ENCODE measurements at regions not wholly inside any gene's neighbourhood (a gene's known extent, or its start where the extent isn't known, plus 50 kb on each side); places are given as distances from the start of the nearest gene placed in this dataset.

DNA sequence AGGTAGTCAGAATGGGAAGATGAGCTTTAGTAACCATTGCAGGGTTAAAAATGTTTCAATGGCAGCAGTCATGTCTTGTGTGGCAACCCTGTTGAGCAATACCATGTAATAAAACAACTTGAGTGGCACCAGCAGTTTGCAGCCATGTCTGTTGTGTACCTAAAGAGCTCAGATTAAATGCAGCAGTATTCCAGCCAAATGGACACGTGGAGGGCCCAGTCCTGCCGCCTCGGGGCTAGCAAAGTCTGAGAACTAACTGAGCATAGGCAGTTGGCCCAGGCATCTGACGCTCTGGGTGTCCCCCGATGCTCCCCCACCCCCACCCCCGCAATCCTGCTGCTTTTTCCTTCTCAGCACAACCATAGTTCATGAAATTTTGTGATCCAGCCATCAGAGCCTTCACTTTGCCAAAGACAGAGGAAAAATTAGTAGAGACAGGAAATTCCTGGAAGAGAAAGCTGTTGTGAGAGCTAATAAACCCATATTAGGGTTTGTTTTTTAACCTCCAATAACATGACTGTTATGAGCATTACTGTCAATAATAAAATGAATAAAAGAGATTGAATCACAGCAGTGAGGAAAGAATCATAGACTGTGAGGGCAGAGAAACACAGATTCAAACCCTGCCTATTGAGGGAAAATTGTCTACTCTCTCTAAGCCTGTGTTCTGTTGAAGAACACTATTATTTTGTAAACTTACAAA is 220.6 kb upstream of the RHOBTB1 start:
- Histone ChIP-seq H3K27me3 (ENCODE audit: control insufficient read depth in 2 of 2, insufficient read depth in 2 of 2, low read length in 2 of 2) (no peaks in the 10 kb centered on the region), H3K36me3 (ENCODE audit: control insufficient read depth in 2 of 2, insufficient read depth in 2 of 2, low read length in 2 of 2) (no peaks in the 10 kb centered on the region), H3K9ac (ENCODE audit: low read depth in 1 of 2, low read length in 2 of 2) (no peak overlapping the region), H3K4me3 (ENCODE audit: low read length in 2 of 2) (no peak overlapping the region), H3K9me3 (ENCODE audit: control insufficient read depth in 2 of 2, low read length in 2 of 2) (no peaks in the 10 kb centered on the region), H3K27ac (ENCODE audit: low read depth in 2 of 2, low read length in 2 of 2) (no peak overlapping the region), H3K4me1 (ENCODE audit: control insufficient read depth in 2 of 2, insufficient read depth in 2 of 2, low read length in 2 of 2) (no peaks in the 10 kb centered on the region)

DNA sequence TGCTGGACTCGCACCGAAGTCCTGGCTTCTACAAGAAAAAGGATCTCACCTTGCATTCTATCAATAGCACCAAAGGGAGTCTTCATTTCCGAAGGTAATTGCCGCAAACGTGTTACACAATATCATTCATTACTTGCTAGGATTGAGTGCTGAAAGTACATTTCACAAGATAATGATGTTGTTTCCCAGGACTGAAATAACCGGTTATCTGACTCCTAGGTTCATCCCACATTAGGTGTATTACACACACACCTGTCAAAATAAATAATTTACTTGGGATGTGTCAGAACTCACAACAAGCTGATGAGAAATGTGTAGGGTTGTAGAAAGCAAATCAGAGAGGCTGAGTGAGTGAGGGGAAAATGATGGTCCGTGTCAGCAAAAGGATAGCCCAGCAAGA is 219.4 kb upstream of the RHOBTB1 start:
- no peak overlapping the region for H3K4me3 ChIP-seq (ENCODE audit: low read length in 2 of 2)
- no peaks in the 10 kb centered on the region for H3K36me3 ChIP-seq (ENCODE audit: control insufficient read depth in 2 of 2, insufficient read depth in 2 of 2, low read length in 2 of 2)
- no peaks in the 10 kb centered on the region for H3K27me3 ChIP-seq (ENCODE audit: control insufficient read depth in 2 of 2, insufficient read depth in 2 of 2, low read length in 2 of 2)
- no peaks in the 10 kb centered on the region for H3K9me3 ChIP-seq (ENCODE audit: control insufficient read depth in 2 of 2, low read length in 2 of 2)
- no peak overlapping the region for H3K9ac ChIP-seq (ENCODE audit: low read depth in 1 of 2, low read length in 2 of 2)
- no peak overlapping the region for H3K27ac ChIP-seq (ENCODE audit: low read depth in 2 of 2, low read length in 2 of 2)
- H3K4me1 ChIP-seq (ENCODE audit: control insufficient read depth in 2 of 2, insufficient read depth in 2 of 2, low read length in 2 of 2): no peaks in the 10 kb centered on the region

DNA sequence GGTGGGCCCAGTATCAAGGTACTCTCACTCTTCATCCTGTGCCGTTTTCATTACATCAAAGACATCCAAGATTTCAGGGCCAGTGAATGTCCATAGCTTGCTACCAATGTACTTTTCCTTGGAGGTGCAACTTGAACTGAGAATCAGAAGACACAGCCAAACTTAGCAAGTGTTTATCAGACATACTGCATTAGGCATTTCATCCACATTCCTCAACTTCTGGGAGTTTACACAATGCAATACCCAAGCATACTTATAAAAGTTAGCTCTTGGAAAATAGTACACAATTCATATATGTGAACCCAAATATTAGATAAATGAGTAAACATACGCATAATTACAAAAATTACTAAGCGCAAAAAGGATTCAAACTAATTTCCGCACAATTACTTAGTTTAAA is 216.3 kb upstream of the RHOBTB1 start:
- Histone ChIP-seq H3K27ac (ENCODE audit: low read depth in 2 of 2, low read length in 2 of 2) (no peak overlapping the region), H3K4me1 (ENCODE audit: control insufficient read depth in 2 of 2, insufficient read depth in 2 of 2, low read length in 2 of 2) (no peaks in the 10 kb centered on the region), H3K9me3 (ENCODE audit: control insufficient read depth in 2 of 2, low read length in 2 of 2) (no peaks in the 10 kb centered on the region), H3K27me3 (ENCODE audit: control insufficient read depth in 2 of 2, insufficient read depth in 2 of 2, low read length in 2 of 2) (no peaks in the 10 kb centered on the region), H3K36me3 (ENCODE audit: control insufficient read depth in 2 of 2, insufficient read depth in 2 of 2, low read length in 2 of 2) (no peaks in the 10 kb centered on the region), H3K4me3 (ENCODE audit: low read length in 2 of 2) (no peak overlapping the region), H3K9ac (ENCODE audit: low read depth in 1 of 2, low read length in 2 of 2) (no peak overlapping the region)

DNA sequence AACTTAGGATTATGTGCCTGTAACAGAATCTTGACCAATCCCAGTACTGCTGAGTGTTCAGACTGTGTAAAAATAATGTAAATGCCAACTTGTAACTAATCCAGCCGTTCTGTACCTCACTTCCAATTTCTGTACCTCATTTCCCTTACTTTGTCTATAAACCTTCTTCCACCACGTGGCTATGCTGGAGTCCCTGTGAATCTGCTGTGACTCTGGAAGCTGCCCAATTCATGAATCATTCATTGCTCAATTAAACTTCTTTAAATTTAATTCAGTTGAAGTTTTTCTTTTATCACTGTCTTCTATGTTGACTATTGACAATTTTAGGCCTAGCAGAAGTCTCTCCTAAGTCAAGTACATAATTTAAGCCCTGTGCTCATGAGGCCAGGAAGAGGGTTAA is 215.3 kb upstream of the RHOBTB1 start:
- no peaks in the 10 kb centered on the region for H3K36me3 ChIP-seq (ENCODE audit: control insufficient read depth in 2 of 2, insufficient read depth in 2 of 2, low read length in 2 of 2)
- H3K27ac ChIP-seq (ENCODE audit: low read depth in 2 of 2, low read length in 2 of 2): no peak overlapping the region
- no peak overlapping the region for H3K9ac ChIP-seq (ENCODE audit: low read depth in 1 of 2, low read length in 2 of 2)
- no peaks in the 10 kb centered on the region for H3K4me1 ChIP-seq (ENCODE audit: control insufficient read depth in 2 of 2, insufficient read depth in 2 of 2, low read length in 2 of 2)
- no peaks in the 10 kb centered on the region for H3K27me3 ChIP-seq (ENCODE audit: control insufficient read depth in 2 of 2, insufficient read depth in 2 of 2, low read length in 2 of 2)
- no peak overlapping the region for H3K4me3 ChIP-seq (ENCODE audit: low read length in 2 of 2)
- H3K9me3 ChIP-seq (ENCODE audit: control insufficient read depth in 2 of 2, low read length in 2 of 2): no peaks in the 10 kb centered on the region

DNA sequence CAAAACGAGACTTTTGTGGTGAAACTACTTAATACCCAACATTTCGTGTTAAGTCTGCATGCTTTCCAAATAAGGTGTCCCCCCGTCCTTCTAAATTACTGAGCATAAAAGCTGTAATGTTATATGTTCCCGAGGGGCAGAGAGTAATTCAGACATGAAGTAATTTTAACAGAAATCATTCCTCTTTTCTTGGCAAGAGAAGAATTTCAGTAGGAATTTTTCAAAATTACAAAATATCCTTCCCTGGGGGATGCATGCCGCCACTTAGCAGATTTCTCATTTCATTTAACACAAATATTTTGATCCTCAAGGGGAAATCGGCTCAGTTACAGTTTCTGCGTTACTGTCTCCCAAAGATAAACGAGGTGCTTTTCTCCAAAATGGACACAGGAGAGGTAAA is 213.2 kb upstream of the RHOBTB1 start:
- Histone ChIP-seq H3K4me1 (ENCODE audit: control insufficient read depth in 2 of 2, insufficient read depth in 2 of 2, low read length in 2 of 2) (no peaks in the 10 kb centered on the region), H3K27ac (ENCODE audit: low read depth in 2 of 2, low read length in 2 of 2) (no peak overlapping the region), H3K9me3 (ENCODE audit: control insufficient read depth in 2 of 2, low read length in 2 of 2) (no peaks in the 10 kb centered on the region), H3K27me3 (ENCODE audit: control insufficient read depth in 2 of 2, insufficient read depth in 2 of 2, low read length in 2 of 2) (no peaks in the 10 kb centered on the region), H3K9ac (ENCODE audit: low read depth in 1 of 2, low read length in 2 of 2) (no peak overlapping the region), H3K4me3 (ENCODE audit: low read length in 2 of 2) (no peak overlapping the region), H3K36me3 (ENCODE audit: control insufficient read depth in 2 of 2, insufficient read depth in 2 of 2, low read length in 2 of 2) (no peaks in the 10 kb centered on the region)

DNA sequence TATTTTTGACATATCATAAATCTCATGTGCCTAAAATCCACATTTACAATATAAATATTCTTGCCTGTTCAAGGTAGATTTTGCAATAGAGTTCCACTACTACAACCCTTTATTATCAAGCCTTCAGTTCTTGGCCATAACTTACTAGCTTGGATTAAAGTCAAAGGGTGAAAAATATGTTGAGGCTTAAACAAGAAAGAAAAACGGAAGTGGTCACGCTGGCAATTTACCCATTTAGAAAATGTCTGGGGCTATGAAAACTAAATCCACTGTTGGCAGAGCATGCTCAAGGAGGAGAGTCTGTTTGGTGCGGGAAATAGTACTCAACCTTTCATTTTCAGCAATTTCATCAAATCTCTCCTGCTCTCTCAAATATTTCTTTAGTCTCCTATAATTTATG is 209.8 kb upstream of the RHOBTB1 start:
- Histone ChIP-seq H3K4me1 (ENCODE audit: control insufficient read depth in 2 of 2, insufficient read depth in 2 of 2, low read length in 2 of 2) (no peaks in the 10 kb centered on the region), H3K36me3 (ENCODE audit: control insufficient read depth in 2 of 2, insufficient read depth in 2 of 2, low read length in 2 of 2) (no peaks in the 10 kb centered on the region), H3K27me3 (ENCODE audit: control insufficient read depth in 2 of 2, insufficient read depth in 2 of 2, low read length in 2 of 2) (no peaks in the 10 kb centered on the region), H3K4me3 (ENCODE audit: low read length in 2 of 2) (no peak overlapping the region), H3K9ac (ENCODE audit: low read depth in 1 of 2, low read length in 2 of 2) (no peak overlapping the region), H3K9me3 (ENCODE audit: control insufficient read depth in 2 of 2, low read length in 2 of 2) (no peaks in the 10 kb centered on the region), H3K27ac (ENCODE audit: low read depth in 2 of 2, low read length in 2 of 2) (no peak overlapping the region)

DNA sequence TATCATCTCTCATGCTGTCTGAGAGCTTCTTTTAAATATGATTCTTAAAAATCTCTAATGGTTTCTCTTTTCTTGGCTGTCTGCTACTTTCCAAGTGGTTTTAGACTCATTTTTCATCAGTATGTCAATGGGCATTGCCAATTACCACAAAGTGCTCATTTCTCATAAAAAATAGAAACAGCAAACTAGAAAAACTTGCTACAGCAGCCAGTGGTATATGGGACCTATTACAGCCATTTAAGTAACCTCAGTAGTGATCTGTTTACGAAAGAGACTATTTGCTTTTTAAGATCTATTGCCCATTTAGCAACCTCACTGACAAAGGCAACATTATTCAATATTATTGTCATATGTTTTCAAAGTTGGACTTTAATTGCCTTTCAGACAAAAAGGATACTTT is 207.1 kb upstream of the RHOBTB1 start:
- no peak overlapping the region for H3K27ac ChIP-seq (ENCODE audit: low read depth in 2 of 2, low read length in 2 of 2)
- no peaks in the 10 kb centered on the region for H3K4me1 ChIP-seq (ENCODE audit: control insufficient read depth in 2 of 2, insufficient read depth in 2 of 2, low read length in 2 of 2)
- H3K9me3 ChIP-seq (ENCODE audit: control insufficient read depth in 2 of 2, low read length in 2 of 2): no peaks in the 10 kb centered on the region
- H3K36me3 ChIP-seq (ENCODE audit: control insufficient read depth in 2 of 2, insufficient read depth in 2 of 2, low read length in 2 of 2): no peaks in the 10 kb centered on the region
- no peaks in the 10 kb centered on the region for H3K27me3 ChIP-seq (ENCODE audit: control insufficient read depth in 2 of 2, insufficient read depth in 2 of 2, low read length in 2 of 2)
- no peak overlapping the region for H3K9ac ChIP-seq (ENCODE audit: low read depth in 1 of 2, low read length in 2 of 2)
- H3K4me3 ChIP-seq (ENCODE audit: low read length in 2 of 2): no peak overlapping the region

DNA sequence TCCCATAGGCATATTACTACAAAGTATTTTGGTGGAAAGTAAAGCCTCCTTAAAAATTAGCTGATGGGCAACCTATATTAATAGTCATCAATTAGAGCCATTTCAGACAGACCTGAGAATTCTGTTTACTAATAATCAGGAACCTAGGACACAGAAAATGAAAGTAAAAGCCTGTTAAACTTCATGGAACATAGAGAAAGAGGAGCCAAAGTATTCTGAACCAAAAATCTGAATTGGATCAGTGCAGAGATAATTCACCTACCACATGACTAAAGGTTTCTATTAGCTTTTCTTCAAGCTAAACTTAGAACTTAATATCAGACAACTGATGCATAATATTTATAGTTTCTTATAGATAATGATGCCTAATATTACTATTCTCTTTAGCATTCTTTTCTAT is 204.5 kb upstream of the RHOBTB1 start:
- Histone ChIP-seq H3K9me3 (ENCODE audit: control insufficient read depth in 2 of 2, low read length in 2 of 2) (no peaks in the 10 kb centered on the region), H3K4me3 (ENCODE audit: low read length in 2 of 2) (no peak overlapping the region), H3K27ac (ENCODE audit: low read depth in 2 of 2, low read length in 2 of 2) (no peak overlapping the region), H3K9ac (ENCODE audit: low read depth in 1 of 2, low read length in 2 of 2) (no peak overlapping the region), H3K4me1 (ENCODE audit: control insufficient read depth in 2 of 2, insufficient read depth in 2 of 2, low read length in 2 of 2) (no peaks in the 10 kb centered on the region), H3K36me3 (ENCODE audit: control insufficient read depth in 2 of 2, insufficient read depth in 2 of 2, low read length in 2 of 2) (no peaks in the 10 kb centered on the region), H3K27me3 (ENCODE audit: control insufficient read depth in 2 of 2, insufficient read depth in 2 of 2, low read length in 2 of 2) (no peaks in the 10 kb centered on the region)

DNA sequence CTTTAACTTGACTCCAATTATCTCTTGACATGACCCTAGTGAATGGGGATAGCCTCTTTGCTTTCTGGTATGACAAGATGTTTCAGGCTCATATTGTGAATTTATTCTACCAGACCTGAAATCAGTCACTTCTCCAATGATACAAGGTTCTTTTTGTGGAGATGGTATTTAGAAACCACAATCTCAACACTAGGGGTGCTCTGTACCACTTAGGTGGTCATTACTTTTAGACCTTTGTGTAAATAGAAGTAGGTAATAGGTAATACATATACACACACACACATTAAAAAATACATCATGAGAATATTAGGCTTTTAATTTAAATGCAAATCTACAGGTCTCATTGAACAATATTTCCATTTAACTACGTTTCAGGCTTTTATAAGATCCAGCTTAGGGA is 199.0 kb upstream of the RHOBTB1 start:
- Histone ChIP-seq H3K4me1 (ENCODE audit: control insufficient read depth in 2 of 2, insufficient read depth in 2 of 2, low read length in 2 of 2) (no peaks in the 10 kb centered on the region), H3K36me3 (ENCODE audit: control insufficient read depth in 2 of 2, insufficient read depth in 2 of 2, low read length in 2 of 2) (no peaks in the 10 kb centered on the region), H3K27me3 (ENCODE audit: control insufficient read depth in 2 of 2, insufficient read depth in 2 of 2, low read length in 2 of 2) (no peaks in the 10 kb centered on the region), H3K9me3 (ENCODE audit: control insufficient read depth in 2 of 2, low read length in 2 of 2) (no peaks in the 10 kb centered on the region), H3K27ac (ENCODE audit: low read depth in 2 of 2, low read length in 2 of 2) (no peak overlapping the region), H3K9ac (ENCODE audit: low read depth in 1 of 2, low read length in 2 of 2) (no peak overlapping the region), H3K4me3 (ENCODE audit: low read length in 2 of 2) (no peak overlapping the region)

DNA sequence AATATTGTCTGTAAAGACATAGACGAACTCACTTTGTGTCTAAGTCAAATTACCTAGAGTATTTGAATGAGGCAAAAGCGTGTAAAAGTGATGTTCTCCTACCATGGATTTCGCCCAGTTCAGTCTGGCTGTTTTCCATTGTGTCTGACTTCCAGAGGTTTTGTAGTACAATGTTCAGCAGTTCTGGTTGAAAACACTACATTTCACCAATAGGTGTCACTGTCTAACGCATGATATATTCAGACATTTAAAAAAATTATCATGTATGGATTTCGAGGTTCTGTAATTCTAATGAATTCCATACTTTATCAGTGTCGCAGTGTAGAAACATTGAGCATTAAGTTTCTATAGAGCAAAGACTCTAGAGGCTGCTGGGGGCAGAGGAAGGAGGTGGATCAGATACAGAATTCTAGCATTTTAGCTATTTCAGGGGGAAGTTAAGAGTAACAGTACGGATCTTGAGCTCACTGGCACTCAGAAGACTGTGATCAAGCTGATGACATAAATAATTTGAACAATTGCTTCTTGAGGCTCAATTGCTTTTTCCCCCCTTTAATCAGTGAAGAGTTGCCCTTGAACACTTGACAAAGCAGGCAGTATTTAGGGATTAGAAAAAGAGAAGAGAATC is 196.9 kb upstream of the RHOBTB1 start:
- H3K4me3 ChIP-seq (ENCODE audit: low read length in 2 of 2): no peak overlapping the region
- H3K9me3 ChIP-seq (ENCODE audit: control insufficient read depth in 2 of 2, low read length in 2 of 2): no peaks in the 10 kb centered on the region
- H3K27me3 ChIP-seq (ENCODE audit: control insufficient read depth in 2 of 2, insufficient read depth in 2 of 2, low read length in 2 of 2): no peaks in the 10 kb centered on the region
- H3K4me1 ChIP-seq (ENCODE audit: control insufficient read depth in 2 of 2, insufficient read depth in 2 of 2, low read length in 2 of 2): no peaks in the 10 kb centered on the region
- no peak overlapping the region for H3K27ac ChIP-seq (ENCODE audit: low read depth in 2 of 2, low read length in 2 of 2)
- H3K36me3 ChIP-seq (ENCODE audit: control insufficient read depth in 2 of 2, insufficient read depth in 2 of 2, low read length in 2 of 2): no peaks in the 10 kb centered on the region
- H3K9ac ChIP-seq (ENCODE audit: low read depth in 1 of 2, low read length in 2 of 2): no peak overlapping the region
